ENCODE measurements at regions not wholly inside any gene's neighbourhood (a gene's known extent, or its start where the extent isn't known, plus 50 kb on each side); places are given as distances from the start of the nearest gene placed in this dataset.

DNA sequence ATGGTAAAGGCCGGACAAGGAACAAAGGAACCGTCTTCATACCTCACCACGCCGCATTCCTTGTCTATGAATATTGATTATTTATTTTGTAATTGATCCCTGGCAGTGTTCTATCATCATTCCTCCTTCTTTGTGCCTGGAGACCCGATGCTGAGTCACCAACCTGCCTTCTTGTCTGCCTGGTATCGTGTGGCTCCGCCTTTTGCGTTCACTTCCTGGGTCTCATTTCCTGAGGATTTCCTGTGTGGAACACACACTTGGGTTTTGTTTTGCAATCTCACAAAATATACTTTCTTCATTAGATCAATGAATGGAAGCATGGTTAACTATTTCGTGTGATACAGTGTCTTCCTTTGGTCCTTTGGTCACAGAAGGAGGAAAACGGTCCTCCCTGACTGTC, 95.5 kb upstream of the SNTG2 start:
- H3K9me2 ChIP-seq (replicated peaks; ENCODE audit: insufficient read depth, low read length): no peaks in the 10 kb centered on the region
- no peaks in the 10 kb centered on the region for H3F3A ChIP-seq (ENCODE audit: insufficient read depth, low read length)
- H3K27me3 ChIP-seq (replicated peaks; ENCODE audit: insufficient read depth, low read length): no peaks in the 10 kb centered on the region
- no peaks in the 10 kb centered on the region for H3K9me3 ChIP-seq (replicated peaks; ENCODE audit: insufficient read depth, low read length)
- H3K79me2 ChIP-seq (ENCODE audit: low read length): no peaks in the 10 kb centered on the region
- H3K4me3 ChIP-seq (ENCODE audit: low read length): no peak overlapping the region
- H3K36me3 ChIP-seq (replicated peaks; ENCODE audit: insufficient read depth, low read length): no peaks in the 10 kb centered on the region
- H3K4me2 ChIP-seq (ENCODE audit: low read depth, low read length): no peak overlapping the region
- H3K9ac ChIP-seq (ENCODE audit: low read length): no peak overlapping the region
- H3K27ac ChIP-seq (ENCODE audit: low read length): no peak overlapping the region
- H4K20me1 ChIP-seq (ENCODE audit: insufficient read depth, low read length): no peaks in the 10 kb centered on the region
- no peak overlapping the region for H2AFZ ChIP-seq (ENCODE audit: low read length)
- TF ChIP-seq, protein P1, sequence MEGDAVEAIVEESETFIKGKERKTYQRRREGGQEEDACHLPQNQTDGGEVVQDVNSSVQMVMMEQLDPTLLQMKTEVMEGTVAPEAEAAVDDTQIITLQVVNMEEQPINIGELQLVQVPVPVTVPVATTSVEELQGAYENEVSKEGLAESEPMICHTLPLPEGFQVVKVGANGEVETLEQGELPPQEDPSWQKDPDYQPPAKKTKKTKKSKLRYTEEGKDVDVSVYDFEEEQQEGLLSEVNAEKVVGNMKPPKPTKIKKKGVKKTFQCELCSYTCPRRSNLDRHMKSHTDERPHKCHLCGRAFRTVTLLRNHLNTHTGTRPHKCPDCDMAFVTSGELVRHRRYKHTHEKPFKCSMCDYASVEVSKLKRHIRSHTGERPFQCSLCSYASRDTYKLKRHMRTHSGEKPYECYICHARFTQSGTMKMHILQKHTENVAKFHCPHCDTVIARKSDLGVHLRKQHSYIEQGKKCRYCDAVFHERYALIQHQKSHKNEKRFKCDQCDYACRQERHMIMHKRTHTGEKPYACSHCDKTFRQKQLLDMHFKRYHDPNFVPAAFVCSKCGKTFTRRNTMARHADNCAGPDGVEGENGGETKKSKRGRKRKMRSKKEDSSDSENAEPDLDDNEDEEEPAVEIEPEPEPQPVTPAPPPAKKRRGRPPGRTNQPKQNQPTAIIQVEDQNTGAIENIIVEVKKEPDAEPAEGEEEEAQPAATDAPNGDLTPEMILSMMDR (IDR thresholded peaks at IDR 0.05; ENCODE audit: low read length): no peak
- TF ChIP-seq EZH2 (optimal IDR thresholded peaks at IDR 0.05; ENCODE audit: low read depth, low read length) (no peak), EZH2phosphoT487 (IDR thresholded peaks at IDR 0.05; ENCODE audit: low read length) (no peak)
- H3K4me1 ChIP-seq (ENCODE audit: low read length): no peaks in the 10 kb centered on the region
- no peak for DNase-seq

DNA sequence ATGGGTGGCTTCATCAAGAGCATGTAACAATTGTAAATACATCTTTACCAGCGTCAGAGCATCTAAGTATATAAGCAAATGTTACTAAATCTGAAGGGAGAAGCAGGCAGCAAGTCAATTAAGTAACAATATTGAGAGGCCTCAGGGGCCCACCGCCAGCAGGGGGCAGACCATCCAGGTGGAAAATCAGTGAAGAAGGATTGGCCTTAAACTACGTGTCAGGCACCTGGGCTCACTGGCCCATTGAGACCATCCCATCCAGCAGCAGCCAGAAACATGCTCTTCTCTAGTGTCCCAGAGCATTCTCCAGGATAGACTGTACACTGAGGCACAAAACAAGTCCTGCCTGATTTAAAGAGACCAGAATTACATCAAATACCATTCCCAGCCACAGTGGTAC, 96.2 kb upstream of the SNTG2 start:
- Histone ChIP-seq H4K20me1 (ENCODE audit: insufficient read depth, low read length) (no peaks in the 10 kb centered on the region), H3F3A (ENCODE audit: insufficient read depth, low read length) (no peaks in the 10 kb centered on the region), H3K79me2 (ENCODE audit: low read length) (no peaks in the 10 kb centered on the region), H3K9me2 (replicated peaks; ENCODE audit: insufficient read depth, low read length) (no peaks in the 10 kb centered on the region), H3K4me3 (ENCODE audit: low read length) (no peak overlapping the region), H3K9ac (ENCODE audit: low read length) (no peak overlapping the region), H3K27ac (ENCODE audit: low read length) (no peak overlapping the region), H3K4me2 (ENCODE audit: low read depth, low read length) (no peak overlapping the region), H3K36me3 (replicated peaks; ENCODE audit: insufficient read depth, low read length) (no peaks in the 10 kb centered on the region), H2AFZ (ENCODE audit: low read length) (no peak overlapping the region), H3K4me1 (ENCODE audit: low read length) (no peaks in the 10 kb centered on the region), H3K27me3 (replicated peaks; ENCODE audit: insufficient read depth, low read length) (no peaks in the 10 kb centered on the region), H3K9me3 (replicated peaks; ENCODE audit: insufficient read depth, low read length) (no peaks in the 10 kb centered on the region)
- TF ChIP-seq EZH2phosphoT487 (IDR thresholded peaks at IDR 0.05; ENCODE audit: low read length) (no peak), EZH2 (optimal IDR thresholded peaks at IDR 0.05; ENCODE audit: low read depth, low read length) (no peak)
- TF ChIP-seq, protein P1 (IDR thresholded peaks at IDR 0.05; ENCODE audit: low read length): peak; percentile 26
- DNase-seq: no peak

DNA sequence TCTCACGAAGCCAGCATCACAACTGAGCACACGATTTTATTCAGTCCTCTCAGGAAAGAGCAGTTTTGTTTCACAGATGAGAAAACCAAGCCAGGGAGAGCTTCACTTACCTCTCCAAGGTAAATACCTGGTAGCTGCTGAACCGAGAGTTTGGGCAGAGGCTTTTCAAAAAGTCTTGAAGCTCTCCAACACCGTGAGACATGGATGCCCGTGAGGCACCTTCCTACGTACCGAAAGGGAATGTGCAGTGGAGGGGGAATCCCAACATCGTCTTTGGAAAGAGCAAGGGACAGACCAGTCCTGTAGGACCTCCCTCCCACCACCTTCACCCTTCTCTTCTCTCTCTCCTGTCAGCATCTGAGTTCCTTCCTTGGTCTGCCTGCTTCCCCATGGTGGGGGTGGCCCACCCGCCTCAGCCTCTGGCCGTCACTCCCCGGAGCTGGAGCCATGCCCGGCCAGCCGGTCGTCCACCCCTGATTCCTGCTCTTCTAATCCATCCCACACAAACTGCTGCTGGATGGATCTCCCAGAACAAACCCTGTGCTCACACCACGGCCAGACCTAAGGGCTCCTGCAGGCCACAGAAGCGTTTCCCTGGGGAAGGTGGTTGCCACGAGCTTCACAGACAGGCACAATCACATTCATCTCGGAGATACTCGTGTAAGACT, 97.3 kb upstream of the SNTG2 start:
- TF ChIP-seq EZH2 (optimal IDR thresholded peaks at IDR 0.05; ENCODE audit: low read depth, low read length) (no peak), EZH2phosphoT487 (IDR thresholded peaks at IDR 0.05; ENCODE audit: low read length) (no peak)
- TF ChIP-seq, protein P1 (IDR thresholded peaks at IDR 0.05; ENCODE audit: low read length): no peak
- no peak overlapping the region for H2AFZ ChIP-seq (ENCODE audit: low read length)
- no peak for DNase-seq

More for the DNA sequence above, 97.3 kb upstream of the SNTG2 start:
- Histone ChIP-seq H3K27ac (ENCODE audit: low read length) (no peak overlapping the region), H3K9me3 (replicated peaks; ENCODE audit: insufficient read depth, low read length) (no peaks in the 10 kb centered on the region), H3K4me2 (ENCODE audit: low read depth, low read length) (no peak overlapping the region), H3K79me2 (ENCODE audit: low read length) (no peaks in the 10 kb centered on the region), H3F3A (ENCODE audit: insufficient read depth, low read length) (no peaks in the 10 kb centered on the region), H3K4me1 (ENCODE audit: low read length) (no peaks in the 10 kb centered on the region), H3K36me3 (replicated peaks; ENCODE audit: insufficient read depth, low read length) (no peaks in the 10 kb centered on the region), H4K20me1 (ENCODE audit: insufficient read depth, low read length) (no peaks in the 10 kb centered on the region), H3K9me2 (replicated peaks; ENCODE audit: insufficient read depth, low read length) (no peaks in the 10 kb centered on the region), H3K4me3 (ENCODE audit: low read length) (no peak overlapping the region), H3K9ac (ENCODE audit: low read length) (no peak overlapping the region), H3K27me3 (replicated peaks; ENCODE audit: insufficient read depth, low read length) (no peaks in the 10 kb centered on the region)

All from MM.1S (cell line).